WERI-Rb-1 (cell line): ENCODE measurements at regions not wholly inside any gene's neighbourhood (a gene's known extent, or its start where the extent isn't known, plus 50 kb on each side); places are given as distances from the start of the nearest gene placed in this dataset.
"Not testable (repeated sequence)": the region's sequence is repeated elsewhere in the genome, so short reads cannot be mapped to it uniquely, and the experiment has no call there.

Experiments used
- DNase-seq: peaks from one replicate; pipeline ENCODE4 v3.0.0-alpha.2; 2020
- H3K27ac ChIP-seq: fragments of 250-450 bp; sonication (Bioruptor Pico); 2 replicates; pipeline ENCODE4 v1.5.1; 2020; ENCODE audit warnings: mild to moderate bottlenecking, moderate library complexity
- H3K27me3 ChIP-seq: fragments of 250-450 bp; sonication (Bioruptor Pico); 2 replicates; pipeline ENCODE4 v1.5.1; 2021; ENCODE audit warnings: mild to moderate bottlenecking, low read depth, moderate library complexity; ENCODE audit not compliant: insufficient read depth, severe bottlenecking
- H3K36me3 ChIP-seq: fragments of 250-450 bp; sonication (Bioruptor Pico); 2 replicates; pipeline ENCODE4 v1.5.1; 2020; ENCODE audit warnings: mild to moderate bottlenecking, moderate library complexity
- H3K4me3 ChIP-seq: 2 replicates; pipeline ENCODE4 v1.5.1; 2011; ENCODE audit warnings: low read depth, mild to moderate bottlenecking, control low read depth, low read length
- H3K9me3 ChIP-seq: fragments of 250-450 bp; sonication (Bioruptor Pico); 2 replicates; pipeline ENCODE4 v1.5.1; 2021; ENCODE audit warnings: mild to moderate bottlenecking, moderate library complexity; ENCODE audit not compliant: severe bottlenecking
- TF ChIP-seq, protein P1 (sequence below): IDR thresholded peaks from 2 replicates; pipeline ENCODE4 v1.5.1; 2011; ENCODE audit warnings: low read depth, mild to moderate bottlenecking, control low read depth, inconsistent platforms, low read length

DNA sequence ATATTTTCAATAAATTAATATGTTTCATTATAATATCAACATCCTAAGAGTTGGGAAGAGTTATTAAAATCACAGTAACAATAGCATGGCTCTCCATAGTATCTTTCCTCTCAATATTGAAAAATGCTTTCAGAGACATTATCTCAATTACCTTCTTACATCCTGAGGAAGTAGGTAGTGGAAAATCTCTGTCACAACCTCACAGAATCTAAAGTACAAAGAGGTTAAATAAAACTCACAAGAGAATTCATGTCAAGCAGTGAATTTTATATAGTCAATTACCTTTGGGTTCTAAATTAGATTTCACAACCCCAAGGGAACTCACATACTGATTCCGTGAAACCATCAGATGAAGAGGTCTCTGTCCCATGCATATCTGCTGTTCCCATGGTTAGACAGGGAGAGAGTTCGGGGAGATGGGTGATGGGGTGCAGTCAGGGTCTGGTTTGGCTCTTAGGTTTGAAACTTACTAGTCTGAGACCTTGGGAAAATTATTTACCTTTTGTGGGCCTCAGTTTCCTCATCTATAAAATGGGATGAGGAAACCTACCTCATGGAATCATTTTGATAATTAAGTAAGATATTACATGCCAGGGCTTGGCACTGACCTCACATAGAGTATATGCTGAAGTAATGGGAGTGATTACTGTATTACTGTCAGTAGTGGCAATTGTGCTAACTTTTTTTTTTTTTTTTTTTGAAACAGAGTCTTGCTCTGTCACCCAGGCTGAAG lies 74.0 kb upstream of the SNX9 start:
- no peaks in the 10 kb centered on the region for H3K36me3 ChIP-seq
- TF ChIP-seq, protein P1, sequence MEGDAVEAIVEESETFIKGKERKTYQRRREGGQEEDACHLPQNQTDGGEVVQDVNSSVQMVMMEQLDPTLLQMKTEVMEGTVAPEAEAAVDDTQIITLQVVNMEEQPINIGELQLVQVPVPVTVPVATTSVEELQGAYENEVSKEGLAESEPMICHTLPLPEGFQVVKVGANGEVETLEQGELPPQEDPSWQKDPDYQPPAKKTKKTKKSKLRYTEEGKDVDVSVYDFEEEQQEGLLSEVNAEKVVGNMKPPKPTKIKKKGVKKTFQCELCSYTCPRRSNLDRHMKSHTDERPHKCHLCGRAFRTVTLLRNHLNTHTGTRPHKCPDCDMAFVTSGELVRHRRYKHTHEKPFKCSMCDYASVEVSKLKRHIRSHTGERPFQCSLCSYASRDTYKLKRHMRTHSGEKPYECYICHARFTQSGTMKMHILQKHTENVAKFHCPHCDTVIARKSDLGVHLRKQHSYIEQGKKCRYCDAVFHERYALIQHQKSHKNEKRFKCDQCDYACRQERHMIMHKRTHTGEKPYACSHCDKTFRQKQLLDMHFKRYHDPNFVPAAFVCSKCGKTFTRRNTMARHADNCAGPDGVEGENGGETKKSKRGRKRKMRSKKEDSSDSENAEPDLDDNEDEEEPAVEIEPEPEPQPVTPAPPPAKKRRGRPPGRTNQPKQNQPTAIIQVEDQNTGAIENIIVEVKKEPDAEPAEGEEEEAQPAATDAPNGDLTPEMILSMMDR, result no peak
- no peaks in the 10 kb centered on the region for H3K9me3 ChIP-seq
- no peak overlapping the region for H3K27ac ChIP-seq
- H3K27me3 ChIP-seq, result no peaks in the 10 kb centered on the region
- DNase-seq, result no peak
- H3K4me3 ChIP-seq, result no peak overlapping the region

DNA sequence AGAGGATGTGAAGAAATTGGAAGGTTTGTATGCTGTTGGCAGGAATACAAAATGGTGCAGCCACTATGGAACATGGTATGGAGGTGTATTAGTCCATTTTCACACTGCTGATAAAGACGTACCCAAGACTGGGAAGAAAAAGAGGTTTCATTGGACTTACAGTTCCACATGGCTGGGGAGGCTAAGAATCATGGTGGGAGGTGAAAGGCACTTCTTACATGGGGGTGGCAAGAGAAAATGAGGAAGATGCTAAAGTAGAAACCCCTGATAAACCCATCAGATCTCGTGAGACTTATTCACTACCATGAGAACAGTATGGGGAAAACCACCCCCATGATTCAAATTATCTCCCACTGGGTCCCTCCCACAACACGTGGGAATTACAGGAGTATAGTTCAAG lies 72.1 kb upstream of the SNX9 start:
- not testable (repeated sequence) for H3K4me3 ChIP-seq, DNase-seq, H3K27ac ChIP-seq, H3K36me3 ChIP-seq, H3K9me3 ChIP-seq, H3K27me3 ChIP-seq

GRCh38 chr6:157751547-157752200 lies 71.4 kb upstream of the SNX9 start:
- H3K4me3 ChIP-seq, result no peak overlapping the region
- H3K36me3 ChIP-seq, result no peaks in the 10 kb centered on the region
- no peak overlapping the region for H3K27ac ChIP-seq
- no peaks in the 10 kb centered on the region for H3K9me3 ChIP-seq
- no peak for DNase-seq
- TF ChIP-seq, protein P1, result no peak
- H3K27me3 ChIP-seq, result no peaks in the 10 kb centered on the region

GRCh38 chr6:157752879-157753278 lies 70.2 kb upstream of the SNX9 start:
- not testable (repeated sequence) for H3K4me3 ChIP-seq, H3K9me3 ChIP-seq, H3K27ac ChIP-seq, H3K36me3 ChIP-seq, DNase-seq, H3K27me3 ChIP-seq

GRCh38 chr6:157753291-157753690 lies 69.8 kb upstream of the SNX9 start:
- H3K27me3 ChIP-seq, result no peaks in the 10 kb centered on the region
- no peak for DNase-seq
- H3K36me3 ChIP-seq, result no peaks in the 10 kb centered on the region
- H3K9me3 ChIP-seq, result no peaks in the 10 kb centered on the region
- TF ChIP-seq, protein P1, result no peak
- no peak overlapping the region for H3K27ac ChIP-seq
- no peak overlapping the region for H3K4me3 ChIP-seq

- not testable (repeated sequence) for H3K36me3 ChIP-seq, DNase-seq, H3K9me3 ChIP-seq, H3K4me3 ChIP-seq, H3K27me3 ChIP-seq, H3K27ac ChIP-seq
These were observed 69.2 kb upstream of the SNX9 start for GRCh38 chr6:157753801-157754200.

GRCh38 chr6:157754351-157754750 lies 68.7 kb upstream of the SNX9 start:
- DNase-seq, result no peak
- Histone ChIP-seq H3K27me3 (no peaks in the 10 kb centered on the region), H3K27ac (no peak overlapping the region), H3K9me3 (no peaks in the 10 kb centered on the region), H3K4me3 (no peak overlapping the region), H3K36me3 (no peaks in the 10 kb centered on the region)
- TF ChIP-seq, protein P1, result no peak
